ENCODE measurements at regions not wholly inside any gene's neighbourhood (a gene's known extent, or its start where the extent isn't known, plus 50 kb on each side); places are given as distances from the start of the nearest gene placed in this dataset.
A peak's percentile ranks its signal among the peaks of the same experiment; 100 is the strongest.

DNA sequence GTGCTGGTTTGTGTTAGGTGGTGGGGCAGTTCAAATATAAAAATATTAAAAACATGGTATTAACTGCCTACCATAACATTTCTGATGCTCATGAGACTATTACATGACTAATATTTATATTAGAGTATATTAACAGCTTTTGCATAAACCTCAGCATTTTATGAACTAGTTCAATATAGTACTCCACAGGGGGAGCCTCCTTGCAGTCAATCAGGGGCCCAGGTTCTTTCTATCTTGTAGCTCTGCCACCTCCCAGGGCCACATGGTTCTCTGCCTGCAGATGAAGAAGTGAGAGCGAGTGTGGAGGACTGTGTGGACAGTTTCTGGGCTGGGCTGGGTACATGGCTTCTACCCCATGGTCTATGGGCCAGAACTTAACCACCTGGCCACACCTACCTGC is 159.5 kb downstream of the RPS24 start:
- Histone ChIP-seq H2AFZ (ENCODE audit: low read length) (no peak overlapping the region), H3K27me3 (ENCODE audit: control insufficient read depth, insufficient read depth, low read length) (no peaks in the 10 kb centered on the region), H3K79me2 (ENCODE audit: control insufficient read depth, insufficient read depth, low read length) (no peaks in the 10 kb centered on the region), H4K20me1 (ENCODE audit: control insufficient read depth, extremely low read depth, insufficient read depth, low read length) (no peaks in the 10 kb centered on the region), H3K9me3 (ENCODE audit: control insufficient read depth, insufficient read depth, low read depth, low read length) (no peaks in the 10 kb centered on the region), H3K4me3 (replicated peaks in 1 of 4; ENCODE audit: control extremely low read depth in 1 of 4, insufficient read depth in 1 of 4, low read depth in 3 of 4, low read length in 4 of 4) (no peak overlapping the region), H3K9ac (ENCODE audit: insufficient read depth, low read length) (no peak overlapping the region), H3K36me3 (ENCODE audit: control insufficient read depth, insufficient read depth, low read length) (no peaks in the 10 kb centered on the region), H3K27ac (ENCODE audit: insufficient read depth, low read length) (no peak overlapping the region), H3K4me1 (ENCODE audit: control insufficient read depth, extremely low read depth, insufficient read depth, low read length) (peaks cover 7% of the 10 kb centered on the region), H3K4me2 (ENCODE audit: extremely low read depth, insufficient read depth, low read length) (no peak overlapping the region)
- TF ChIP-seq, protein P1, sequence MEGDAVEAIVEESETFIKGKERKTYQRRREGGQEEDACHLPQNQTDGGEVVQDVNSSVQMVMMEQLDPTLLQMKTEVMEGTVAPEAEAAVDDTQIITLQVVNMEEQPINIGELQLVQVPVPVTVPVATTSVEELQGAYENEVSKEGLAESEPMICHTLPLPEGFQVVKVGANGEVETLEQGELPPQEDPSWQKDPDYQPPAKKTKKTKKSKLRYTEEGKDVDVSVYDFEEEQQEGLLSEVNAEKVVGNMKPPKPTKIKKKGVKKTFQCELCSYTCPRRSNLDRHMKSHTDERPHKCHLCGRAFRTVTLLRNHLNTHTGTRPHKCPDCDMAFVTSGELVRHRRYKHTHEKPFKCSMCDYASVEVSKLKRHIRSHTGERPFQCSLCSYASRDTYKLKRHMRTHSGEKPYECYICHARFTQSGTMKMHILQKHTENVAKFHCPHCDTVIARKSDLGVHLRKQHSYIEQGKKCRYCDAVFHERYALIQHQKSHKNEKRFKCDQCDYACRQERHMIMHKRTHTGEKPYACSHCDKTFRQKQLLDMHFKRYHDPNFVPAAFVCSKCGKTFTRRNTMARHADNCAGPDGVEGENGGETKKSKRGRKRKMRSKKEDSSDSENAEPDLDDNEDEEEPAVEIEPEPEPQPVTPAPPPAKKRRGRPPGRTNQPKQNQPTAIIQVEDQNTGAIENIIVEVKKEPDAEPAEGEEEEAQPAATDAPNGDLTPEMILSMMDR (conservative IDR thresholded peaks at IDR 0.05 in 1 of 2, IDR thresholded peaks at IDR 0.05 in 1 of 2; ENCODE audit: low read depth in 1 of 2, low read length in 2 of 2), result no peak
- no peak for TF ChIP-seq EZH2 (IDR thresholded peaks at IDR 0.05; ENCODE audit: low read length, missing control alignments)
- no peak for DNase-seq (ENCODE audit: low read depth in 2 of 2)

DNA sequence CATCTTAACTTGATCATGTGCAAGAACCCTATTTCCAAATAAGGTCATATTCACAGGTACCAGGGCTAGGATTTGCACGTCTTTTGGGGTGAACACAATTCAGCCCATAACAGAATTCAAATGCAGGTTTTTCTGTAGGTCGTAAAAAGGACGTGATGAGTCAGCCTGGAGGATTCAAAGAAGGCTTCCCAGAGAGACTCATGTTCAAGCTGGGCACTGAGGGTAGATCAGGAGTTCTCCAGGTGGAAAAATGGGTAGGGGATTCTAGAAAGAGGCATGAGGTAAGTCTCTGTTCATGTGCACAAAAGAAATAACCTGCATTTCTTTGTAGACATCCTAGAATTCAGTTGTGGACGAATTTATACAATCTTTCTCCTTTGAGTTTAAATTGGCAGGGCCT is 160.4 kb downstream of the RPS24 start:
- H3K79me2 ChIP-seq (ENCODE audit: control insufficient read depth, insufficient read depth, low read length), result no peaks in the 10 kb centered on the region
- no peak overlapping the region for H3K9ac ChIP-seq (ENCODE audit: insufficient read depth, low read length)
- H3K9me3 ChIP-seq (ENCODE audit: control insufficient read depth, insufficient read depth, low read depth, low read length), result no peaks in the 10 kb centered on the region
- peaks cover 7% of the 10 kb centered on the region for H3K4me1 ChIP-seq (ENCODE audit: control insufficient read depth, extremely low read depth, insufficient read depth, low read length)
- no peak overlapping the region for H2AFZ ChIP-seq (ENCODE audit: low read length)
- H3K4me2 ChIP-seq (ENCODE audit: extremely low read depth, insufficient read depth, low read length), result no peak overlapping the region
- H3K27me3 ChIP-seq (ENCODE audit: control insufficient read depth, insufficient read depth, low read length), result no peaks in the 10 kb centered on the region
- H4K20me1 ChIP-seq (ENCODE audit: control insufficient read depth, extremely low read depth, insufficient read depth, low read length), result no peaks in the 10 kb centered on the region
- no peak overlapping the region for H3K27ac ChIP-seq (ENCODE audit: insufficient read depth, low read length)
- no peak overlapping the region for H3K4me3 ChIP-seq (replicated peaks in 1 of 4; ENCODE audit: control extremely low read depth in 1 of 4, insufficient read depth in 1 of 4, low read depth in 3 of 4, low read length in 4 of 4)
- no peak for DNase-seq (ENCODE audit: low read depth in 2 of 2)
- TF ChIP-seq, protein P1 (conservative IDR thresholded peaks at IDR 0.05 in 1 of 2, IDR thresholded peaks at IDR 0.05 in 1 of 2; ENCODE audit: low read depth in 1 of 2, low read length in 2 of 2), result no peak
- TF ChIP-seq EZH2 (IDR thresholded peaks at IDR 0.05; ENCODE audit: low read length, missing control alignments), result no peak
- H3K36me3 ChIP-seq (ENCODE audit: control insufficient read depth, insufficient read depth, low read length), result no peaks in the 10 kb centered on the region

DNA sequence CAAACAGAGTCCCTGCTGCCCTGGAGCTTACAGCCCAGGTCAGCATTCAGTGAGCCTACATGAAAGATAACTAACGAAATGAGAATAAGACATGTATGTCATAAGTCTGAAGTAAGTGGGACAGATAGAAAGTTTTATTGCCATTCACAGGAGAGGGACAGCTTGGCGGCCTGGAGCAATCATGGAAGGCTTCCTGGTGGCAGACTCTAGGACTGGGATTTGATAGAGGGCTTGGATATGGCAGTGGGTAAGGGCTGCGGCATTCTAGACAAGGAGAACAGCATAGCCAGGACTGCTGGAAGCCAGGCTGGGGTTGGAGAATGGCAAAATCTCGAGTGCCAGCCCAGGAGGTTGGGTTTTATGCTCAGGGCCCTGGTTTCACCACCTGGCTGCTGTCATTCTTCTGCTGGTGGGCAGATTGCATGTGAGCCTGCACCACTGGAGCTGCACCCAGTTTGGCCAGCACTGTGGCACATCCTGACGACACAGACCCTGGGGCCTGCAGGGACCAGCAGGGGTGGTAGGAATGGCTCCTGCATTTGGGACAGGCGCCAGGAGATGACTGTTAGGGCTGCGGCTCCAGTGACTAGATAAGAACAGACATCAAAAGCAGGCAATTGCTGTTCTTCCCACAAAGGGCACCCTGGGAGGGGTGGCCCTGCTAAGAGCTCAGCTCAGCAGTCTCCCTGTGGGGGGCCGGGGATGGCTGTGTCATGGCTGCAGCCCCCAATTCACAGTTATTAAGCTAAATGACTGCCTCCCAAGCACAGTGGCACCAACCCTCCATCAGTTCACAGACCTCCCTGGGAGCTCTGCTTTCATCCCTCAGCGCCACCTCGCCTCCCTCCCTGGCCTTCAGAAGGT is 161.1 kb downstream of the RPS24 start:
- DNase-seq (ENCODE audit: low read depth in 2 of 2), result peak in 1 of 2 donors; percentile 43
- H3K27ac ChIP-seq (ENCODE audit: insufficient read depth, low read length), result no peak overlapping the region

More for the DNA sequence above, 161.1 kb downstream of the RPS24 start:
- H3K27me3 ChIP-seq (ENCODE audit: control insufficient read depth, insufficient read depth, low read length), result no peaks in the 10 kb centered on the region
- H3K36me3 ChIP-seq (ENCODE audit: control insufficient read depth, insufficient read depth, low read length), result no peaks in the 10 kb centered on the region
- no peaks in the 10 kb centered on the region for H3K79me2 ChIP-seq (ENCODE audit: control insufficient read depth, insufficient read depth, low read length)
- H3K4me3 ChIP-seq (replicated peaks in 1 of 4; ENCODE audit: control extremely low read depth in 1 of 4, insufficient read depth in 1 of 4, low read depth in 3 of 4, low read length in 4 of 4), result no peak overlapping the region
- no peak overlapping the region for H2AFZ ChIP-seq (ENCODE audit: low read length)
- H4K20me1 ChIP-seq (ENCODE audit: control insufficient read depth, extremely low read depth, insufficient read depth, low read length), result no peaks in the 10 kb centered on the region
- TF ChIP-seq, protein P1 (conservative IDR thresholded peaks at IDR 0.05 in 1 of 2, IDR thresholded peaks at IDR 0.05 in 1 of 2; ENCODE audit: low read depth in 1 of 2, low read length in 2 of 2), result no peak
- no peak for TF ChIP-seq EZH2 (IDR thresholded peaks at IDR 0.05; ENCODE audit: low read length, missing control alignments)
- no peak overlapping the region for H3K4me2 ChIP-seq (ENCODE audit: extremely low read depth, insufficient read depth, low read length)
- H3K9ac ChIP-seq (ENCODE audit: insufficient read depth, low read length), result no peak overlapping the region
- H3K9me3 ChIP-seq (ENCODE audit: control insufficient read depth, insufficient read depth, low read depth, low read length), result no peaks in the 10 kb centered on the region
- peaks cover 7% of the 10 kb centered on the region for H3K4me1 ChIP-seq (ENCODE audit: control insufficient read depth, extremely low read depth, insufficient read depth, low read length)
